GM18907 (cell line): ENCODE measurements at regions not wholly inside any gene's neighbourhood (a gene's known extent, or its start where the extent isn't known, plus 50 kb on each side); places are given as distances from the start of the nearest gene placed in this dataset.
"Not testable (repeated sequence)": the region's sequence is repeated elsewhere in the genome, so short reads cannot be mapped to it uniquely, and the experiment has no call there.

Experiments used
- ATAC-seq: cut with Tn5 transposase; IDR thresholded peaks from one replicate; pipeline ENCODE4 v1.9.1; 2021; ENCODE audit warnings: mild to moderate bottlenecking, moderate library complexity; ENCODE audit not compliant: unreplicated experiment

- ATAC-seq, result no peak
Observed at GRCh38 chrX:43188296-43188695, 410.3 kb upstream of the PPP1R2C start.

DNA sequence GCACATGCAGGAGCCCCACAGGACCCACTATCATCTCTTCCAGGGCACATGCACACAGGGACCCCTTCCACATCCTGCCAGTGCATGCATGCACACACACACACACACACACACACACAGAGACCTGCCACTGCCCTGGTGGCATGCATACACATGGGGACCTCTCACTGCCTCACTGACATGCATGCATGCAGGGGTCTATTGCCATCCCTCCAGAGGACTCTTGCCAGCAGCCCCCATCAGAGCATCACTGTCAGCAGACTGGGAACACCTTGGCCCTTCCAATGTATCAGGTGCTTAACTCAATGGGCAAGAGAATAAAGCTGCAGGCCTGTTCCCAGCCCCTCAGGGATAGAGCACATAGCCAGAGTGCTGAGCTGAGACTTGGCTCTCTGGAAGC, 433.6 kb upstream of the PPP1R2C start:
- ATAC-seq, result no peak

DNA sequence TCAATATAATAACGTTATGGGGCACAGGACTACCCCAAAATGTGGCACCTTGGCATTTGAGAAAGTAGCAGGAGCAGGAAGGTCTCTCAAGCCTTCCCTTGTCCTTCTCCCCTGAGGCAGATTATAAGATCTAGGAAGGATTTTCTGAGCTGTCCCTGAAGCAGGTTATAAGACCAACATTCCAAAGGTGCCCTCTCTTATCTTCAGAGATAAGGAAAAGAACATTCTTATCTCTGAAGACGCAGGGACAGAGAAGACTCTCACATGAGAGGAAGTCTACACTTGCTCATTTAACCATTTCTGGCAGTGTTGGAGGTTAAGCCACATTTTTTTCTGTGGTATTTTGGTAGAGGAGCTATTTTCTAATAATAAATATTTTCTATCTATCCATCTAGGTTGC, 437.9 kb upstream of the MAOA start:
- no peak for ATAC-seq

DNA sequence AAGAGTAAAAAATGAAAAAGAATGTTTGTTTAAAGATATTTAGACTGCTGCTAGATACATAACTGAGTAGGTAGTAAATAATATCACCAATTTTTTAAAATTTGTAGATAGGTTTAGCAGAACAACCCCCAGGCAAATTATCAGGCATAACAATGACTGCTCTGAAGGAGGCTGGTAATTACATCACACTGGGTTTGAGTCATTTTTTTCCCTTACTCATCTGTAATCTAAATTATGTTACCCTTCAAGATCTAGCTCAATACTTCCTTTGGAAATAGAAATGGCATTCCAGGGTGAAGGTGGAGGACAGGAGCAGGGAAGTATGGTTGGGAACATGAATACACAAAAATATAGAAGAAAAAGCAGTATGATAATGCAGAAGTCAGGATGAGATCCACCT, 431.6 kb upstream of the MAOA start:
- ATAC-seq, result no peak

- no peak for ATAC-seq
Observed at GRCh38 chrX:43225626-43226328, 430.3 kb upstream of the MAOA start.

GRCh38 chrX:43238461-43238945, 417.6 kb upstream of the MAOA start:
- no peak for ATAC-seq

- ATAC-seq, result no peak
Observed at GRCh38 chrX:43239356-43239755, 416.7 kb upstream of the MAOA start.

GRCh38 chrX:43255596-43255995, 400.5 kb upstream of the MAOA start:
- ATAC-seq, result no peak

DNA sequence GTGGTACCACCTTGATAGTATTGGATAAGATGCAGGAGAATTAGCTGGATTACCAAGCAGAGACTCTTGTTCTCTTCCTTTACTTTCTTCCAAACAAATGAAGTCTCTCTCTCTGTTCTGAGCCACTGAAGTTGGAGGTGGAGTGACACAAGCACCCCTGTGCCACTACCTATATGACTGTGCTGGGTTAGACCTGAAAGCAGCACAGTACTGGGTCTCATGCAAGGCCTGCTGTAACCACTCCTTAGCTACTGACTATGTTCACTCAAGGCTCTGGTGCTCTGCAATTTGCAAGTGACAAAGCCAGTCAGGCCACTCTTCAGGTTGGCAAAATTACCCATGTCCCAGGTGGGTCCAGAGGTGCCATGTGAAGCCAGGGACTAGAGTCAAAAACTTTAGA, 389.6 kb upstream of the MAOA start:
- no peak for ATAC-seq

GRCh38 chrX:43267652-43268051, 388.4 kb upstream of the MAOA start:
- no peak for ATAC-seq

GRCh38 chrX:43269201-43269600, 386.9 kb upstream of the MAOA start:
- no peak for ATAC-seq

- no peak for ATAC-seq
Observed at GRCh38 chrX:43277879-43278278, 378.2 kb upstream of the MAOA start.

DNA sequence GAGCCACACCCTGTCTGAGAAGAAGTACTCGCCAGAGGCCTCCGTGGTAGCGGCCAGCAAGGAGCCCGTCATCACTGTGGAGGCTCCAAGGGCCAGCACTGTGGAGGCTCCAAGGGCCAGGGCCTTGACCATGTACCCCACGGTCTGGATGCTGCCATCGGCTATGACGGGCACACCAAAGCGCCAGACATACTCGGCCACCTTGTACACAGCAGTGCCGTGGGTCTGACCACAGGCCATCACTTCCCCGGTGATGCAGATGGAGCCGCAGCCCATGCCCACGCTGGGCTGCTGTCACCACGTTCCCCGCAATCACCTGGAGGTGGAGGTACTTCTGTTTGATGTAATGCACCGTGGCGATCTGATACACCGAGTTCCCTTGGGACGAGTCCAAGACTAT, 377.7 kb upstream of the MAOA start:
- no peak for ATAC-seq

GRCh38 chrX:43279341-43279808, 376.7 kb upstream of the MAOA start:
- ATAC-seq, result no peak

DNA sequence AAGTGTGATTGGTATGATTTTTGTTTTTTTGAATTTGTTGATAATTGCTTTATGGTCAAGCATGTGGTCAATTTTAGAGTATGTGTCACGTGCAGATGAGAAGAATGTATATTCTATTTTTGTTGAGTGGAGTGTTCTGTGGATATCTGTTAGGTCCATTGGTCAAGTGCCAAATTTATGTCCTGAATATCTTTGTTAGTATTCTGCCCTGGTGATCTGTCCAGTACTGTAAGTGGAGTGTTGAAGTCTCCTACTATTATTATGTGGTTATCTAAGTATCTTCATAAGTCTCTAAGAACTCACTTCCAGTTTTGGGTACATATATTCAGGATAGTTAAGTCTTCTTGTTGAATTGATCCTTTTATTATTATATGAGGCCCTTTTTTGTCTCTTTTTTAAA, 372.9 kb upstream of the MAOA start:
- no peak for ATAC-seq

DNA sequence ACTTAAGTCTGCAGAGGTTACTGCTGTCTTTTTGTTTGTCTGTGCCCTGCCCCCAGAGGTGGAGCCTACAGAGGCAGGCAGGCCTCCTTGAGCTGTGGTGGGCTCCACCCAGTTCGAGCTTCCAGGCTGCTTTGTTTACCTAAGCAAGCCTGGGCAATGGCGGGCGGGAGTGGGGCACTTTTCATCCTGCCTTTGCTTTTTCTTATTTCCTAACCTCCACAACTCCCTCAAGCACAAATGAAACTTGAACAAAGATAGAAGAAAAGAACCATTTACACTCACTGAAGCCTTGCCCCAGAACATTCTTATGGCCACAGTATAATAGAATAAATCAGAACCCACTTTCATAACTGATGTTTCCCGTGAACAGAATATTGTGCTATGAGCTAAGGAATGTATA, 344.5 kb upstream of the MAOA start:
- not testable (repeated sequence) for ATAC-seq

GRCh38 chrX:43313035-43313434, 343.1 kb upstream of the MAOA start:
- no peak for ATAC-seq

- no peak for ATAC-seq
Observed at GRCh38 chrX:43314525-43314924, 341.6 kb upstream of the MAOA start.

- no peak for ATAC-seq
Observed at GRCh38 chrX:43315622-43316021, 340.5 kb upstream of the MAOA start.

DNA sequence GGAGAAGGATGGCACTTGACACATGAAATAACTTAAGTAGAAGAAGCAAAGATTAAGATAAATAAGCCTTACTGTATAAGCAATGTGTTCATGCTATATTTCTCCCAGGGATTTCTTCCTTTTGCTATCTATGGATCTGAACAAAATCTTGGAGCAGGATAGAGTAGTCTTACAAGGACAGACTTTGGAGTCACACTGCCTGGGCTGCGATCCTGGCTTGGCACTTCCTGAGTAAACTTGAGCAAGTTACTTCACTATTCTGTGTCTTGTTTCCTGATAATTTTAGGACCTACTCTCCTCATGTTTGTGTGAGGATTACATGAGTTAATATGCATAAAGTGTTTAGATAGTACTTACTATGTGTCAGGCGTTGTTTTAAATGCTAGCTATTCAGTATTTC, 340.0 kb upstream of the MAOA start:
- no peak for ATAC-seq

DNA sequence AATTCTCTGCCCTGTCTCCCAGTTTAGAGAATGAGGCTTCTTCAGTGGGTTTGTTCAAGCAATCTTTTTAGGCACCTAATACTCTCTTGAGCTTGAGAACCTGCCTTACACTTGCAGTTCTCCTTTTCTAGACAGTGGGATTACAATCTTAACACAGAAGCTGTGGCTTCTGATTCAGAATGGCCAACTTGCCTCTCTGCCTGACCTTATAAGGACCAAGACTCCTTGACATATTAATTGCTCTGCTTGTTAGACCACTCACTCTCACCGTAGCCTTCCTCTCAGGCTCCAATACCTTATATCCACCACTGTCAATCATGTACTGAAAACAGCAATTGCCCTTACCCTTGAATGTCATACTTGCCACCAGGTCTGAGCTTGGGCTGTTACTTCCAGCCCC, 338.7 kb upstream of the MAOA start:
- ATAC-seq, result no peak

GRCh38 chrX:43328358-43328946, 327.6 kb upstream of the MAOA start:
- ATAC-seq, result no peak

GRCh38 chrX:43333543-43333942, 322.6 kb upstream of the MAOA start:
- no peak for ATAC-seq
